HepG2 (cell line): ENCODE measurements at regions not wholly inside any gene's neighbourhood (a gene's known extent, or its start where the extent isn't known, plus 50 kb on each side); places are given as distances from the start of the nearest gene placed in this dataset.

Source experiments
- ATAC-seq: fragments of 200-7000 bp; cut with Tn5 transposase; 3 replicates; pipeline ENCODE4 v1.9.1; 2020; ENCODE audit warnings: mild to moderate bottlenecking, moderate library complexity
- BruUV-seq: library from RNA; stranded (reverse); fragments of 400-500 nt; replicated peaks from 2 replicates; lab custom pipeline; 2021; lab: Mats Ljungman, UMichigan
- CTCF ChIA-PET: fragments of 300-600 bp; formaldehyde crosslinking; extraction: SDS; loops from one replicate; lab custom pipeline; 2021; ENCODE audit warnings: low total read pairs, inconsistent platforms, low intra/inter-chr PET ratio; lab: Yijun Ruan, JAX
- POLR2A ChIA-PET: fragments of 350-600 bp; sonication (Branson Sonifier 250); formaldehyde crosslinking; loops from one replicate; lab custom pipeline; 2020; ENCODE audit warnings: antibody characterized with exemption, inconsistent platforms; lab: Yijun Ruan, JAX
- DNase-seq: peaks from one replicate; pipeline ENCODE4 v3.0.0-alpha.2; 2015; ENCODE audit warnings: low spot score
- FAIRE-seq: peaks from 3 replicates; lab custom pipeline; 2011; peaks lifted over from hg19 to GRCh38; lab: Jason Lieb, UNC
- H2AFZ ChIP-seq: one replicate; pipeline ENCODE4 v1.6.1; 2011; ENCODE audit warnings: low read length, inconsistent platforms
- H3K27ac ChIP-seq: fragments of 300-600 bp; 3 replicates; pipeline ENCODE4 v1.8.0; 2011; ENCODE audit warnings: mixed run types, mild to moderate bottlenecking, mixed read lengths, low read length, inconsistent platforms; ENCODE audit not compliant: insufficient read depth; ENCODE audit errors: extremely low read length
- H3K27me3 ChIP-seq, 2 experiments: fragments of 200-600 bp in 1 of 2; 2 replicates in 1 of 2; 3 replicates in 1 of 2; pipeline versions ENCODE4 v1.6.0 to v1.8.0; 2011; ENCODE audit warnings: low read length in 2 of 2, mild to moderate bottlenecking in 2 of 2, moderate library complexity in 2 of 2, inconsistent platforms in 1 of 2; ENCODE audit not compliant: insufficient read depth in 2 of 2, control insufficient read depth in 1 of 2
- H3K36me3 ChIP-seq, 2 experiments: fragments of 200-600 bp in 1 of 2; replicated peaks in 1 of 2; 2 replicates in 1 of 2; 3 replicates in 1 of 2; pipeline versions ENCODE4 v1.5.1 to v1.8.0; 2011; ENCODE audit warnings: low read length in 2 of 2, inconsistent platforms in 1 of 2; ENCODE audit not compliant: insufficient read depth in 2 of 2, control insufficient read depth in 1 of 2
- H3K4me1 ChIP-seq: 2 replicates; pipeline ENCODE4 v1.5.1; 2012; ENCODE audit warnings: low read length, inconsistent platforms; ENCODE audit not compliant: insufficient read depth
- H3K4me2 ChIP-seq: 2 replicates; pipeline ENCODE4 v1.6.0; 2011; ENCODE audit warnings: low read depth, low read length, inconsistent platforms
- H3K4me3 ChIP-seq, 3 experiments: fragments of 200-600 bp in 1 of 3; sonication (generic), shearing (Covaris generic) in 1 of 3; replicated peaks in 1 of 3; 2 replicates each; pipeline ENCODE4 v1.5.1; 2011 to 2016; ENCODE audit warnings: low read length in 3 of 3, inconsistent platforms in 2 of 3, low read depth in 2 of 3, mild to moderate bottlenecking in 2 of 3, control low read depth in 1 of 3, mixed read lengths in 1 of 3; ENCODE audit not compliant: insufficient read depth in 1 of 3
- H3K79me2 ChIP-seq: one replicate; pipeline ENCODE4 v1.6.1; 2011; ENCODE audit warnings: low read length, inconsistent platforms; ENCODE audit not compliant: insufficient read depth
- H3K9ac ChIP-seq: 2 replicates; pipeline ENCODE4 v1.6.0; 2011; ENCODE audit warnings: mild to moderate bottlenecking, low read depth, low read length, inconsistent platforms; ENCODE audit not compliant: insufficient read depth
- H3K9me3 ChIP-seq: 2 replicates; pipeline ENCODE4 v1.5.1; 2012; ENCODE audit warnings: mild to moderate bottlenecking, low read length
- H4K20me1 ChIP-seq: 2 replicates; pipeline ENCODE4 v1.6.0; 2011; ENCODE audit warnings: inconsistent platforms, mild to moderate bottlenecking, low read length, moderate library complexity; ENCODE audit not compliant: insufficient read depth
- BATF2 ChIP-seq: sonication (generic); formaldehyde crosslinking; IDR thresholded peaks from 2 replicates; pipeline ENCODE4 v1.8.0; 2022; ENCODE audit warnings: mild to moderate bottlenecking, missing genetic modification reagents, moderate library complexity
- HOXA9 ChIP-seq: sonication (generic); formaldehyde crosslinking; IDR thresholded peaks from 2 replicates; pipeline ENCODE4 v1.8.1; 2022; ENCODE audit warnings: missing genetic modification reagents, mild to moderate bottlenecking, moderate library complexity, borderline replicate concordance
- MIER2 ChIP-seq: IDR thresholded peaks from 2 replicates; pipeline ENCODE4 v1.6.1; 2016; ENCODE audit warnings: missing biosample characterization, missing genetic modification reagents
- MTF1 ChIP-seq: sonication (generic); formaldehyde crosslinking; IDR thresholded peaks from 2 replicates; pipeline ENCODE4 v1.5.0; 2020; ENCODE audit warnings: missing genetic modification reagents
- ZBTB34 ChIP-seq: sonication (generic); formaldehyde crosslinking; IDR thresholded peaks from 2 replicates; pipeline ENCODE4 v1.8.0; 2022; ENCODE audit warnings: mild to moderate bottlenecking, missing genetic modification reagents
- ZMAT5 ChIP-seq: sonication (generic); formaldehyde crosslinking; IDR thresholded peaks from 2 replicates; pipeline ENCODE4 v1.5.0; 2020; ENCODE audit warnings: mild to moderate bottlenecking, low read depth, missing genetic modification reagents, borderline replicate concordance
- ZNF431 ChIP-seq: sonication (generic); formaldehyde crosslinking; IDR thresholded peaks from 2 replicates; pipeline ENCODE4 v1.9.0; 2022; ENCODE audit warnings: missing genetic modification reagents, low read depth, mild to moderate bottlenecking, borderline replicate concordance
- ZNF546 ChIP-seq: sonication (generic); formaldehyde crosslinking; conservative IDR thresholded peaks from 2 replicates; pipeline ENCODE4 v1.8.1; 2023; ENCODE audit warnings: mild to moderate bottlenecking, missing genetic modification reagents
- ZNF639 ChIP-seq: conservative IDR thresholded peaks from 2 replicates; pipeline ENCODE4 v1.6.1; 2018; ENCODE audit warnings: missing genetic modification reagents
- ZNF773 ChIP-seq: sonication (generic); formaldehyde crosslinking; IDR thresholded peaks from 2 replicates; pipeline ENCODE4 v1.4.0; 2020; ENCODE audit warnings: missing genetic modification reagents, borderline replicate concordance
- WGBS: methylation state at CpG from one replicate; pipeline ENCODE4 v1.1.6; 2017; ENCODE audit warnings: low lambda C conversion rate; 5-methylcytosine and 5-hydroxymethylcytosine counted together
- in situ Hi-C: cut with HindIII; loops from 2 replicates; pipeline ENCODE4 v1.10.0; 2017; ENCODE audit warnings: low pct_unique_long_range_greater_than_20kb; ENCODE audit not compliant: extremely low pct_ligation_motif_present
- intact Hi-C: fragments of 100-400 bp; cut with micrococcal nuclease; formaldehyde crosslinking; loops from one replicate; pipeline ENCODE4 v1.10.0; 2022; ENCODE audit not compliant: unreplicated experiment

GRCh38 chr2:149703281-149703680 lies 115.7 kb upstream of the MMADHC start (continued):
- no peak for TF ChIP-seq BATF2
- TF ChIP-seq, all 625 proteins: peak for 0

GRCh38 chr2:149702571-149702970 lies 115.0 kb upstream of the MMADHC start:
- Histone ChIP-seq H3K4me1 (no peaks in the 10 kb centered on the region), H3K36me3 (no peaks in the 10 kb centered on the region), H3K9me3 (no peaks in the 10 kb centered on the region), H4K20me1 (no peaks in the 10 kb centered on the region), H2AFZ (no peak overlapping the region), H3K4me2 (no peak overlapping the region), H3K79me2 (no peaks in the 10 kb centered on the region), H3K27me3 (no peaks in the 10 kb centered on the region), H3K27ac (no peak overlapping the region), H3K9ac (no peak overlapping the region)
- ChIA-PET CTCF (no interaction called here), POLR2A (no interaction called here)
- intact Hi-C loops (no loop called here), in situ Hi-C loops (no loop called here)
- no TSS peak for BruUV-seq
- ATAC-seq (no peak), FAIRE-seq (no peak)
- WGBS, result 65% methylated on average over 4 of the region's 4 CpGs
- TF ChIP-seq ZNF639 (CRISPR knock-in tag) (no peak), ZNF773 (CRISPR knock-in tag) (no peak), MTF1 (CRISPR knock-in tag) (no peak), ZNF431 (CRISPR knock-in tag) (no peak), ZBTB34 (CRISPR knock-in tag) (no peak), MIER2 (no peak), HOXA9 (no peak), ZMAT5 (CRISPR knock-in tag) (no peak), ZNF546 (CRISPR knock-in tag) (no peak)
- TF ChIP-seq, all 625 proteins: peak for 0
- H3K4me3 ChIP-seq, result no peak overlapping the region
- DNase-seq, result no peak
